Neuronal stem cell (in vitro differentiated cells): ENCODE measurements at regions not wholly inside any gene's neighbourhood (a gene's known extent, or its start where the extent isn't known, plus 50 kb on each side); places are given as distances from the start of the nearest gene placed in this dataset.
A peak's percentile ranks its signal among the peaks of the same experiment; 100 is the strongest.

Source experiments
- DNase-seq: peaks from one replicate; pipeline ENCODE4 v3.0.0-alpha.2; 2013; ENCODE audit warnings: low spot score
- H2AFZ ChIP-seq: one replicate; pipeline ENCODE4 v1.6.1; 2013; ENCODE audit warnings: mild to moderate bottlenecking, low read length, inconsistent platforms
- H2AK5ac ChIP-seq: 2 replicates; pipeline ENCODE4 v1.6.1; 2013; ENCODE audit warnings: low read depth, mild to moderate bottlenecking, inconsistent platforms, low read length, moderate library complexity, mixed read lengths
- H2BK120ac ChIP-seq: 2 replicates; pipeline ENCODE4 v1.6.1; 2013; ENCODE audit warnings: low read depth, mild to moderate bottlenecking, inconsistent platforms, low read length, moderate library complexity, mixed read lengths
- H2BK12ac ChIP-seq: one replicate; pipeline ENCODE4 v1.6.1; 2013; ENCODE audit warnings: low read length, inconsistent platforms
- H2BK15ac ChIP-seq: 2 replicates; pipeline ENCODE4 v1.6.1; 2013; ENCODE audit warnings: mild to moderate bottlenecking, low read length, inconsistent platforms, mixed read lengths
- H2BK5ac ChIP-seq: one replicate; pipeline ENCODE4 v1.6.1; 2013; ENCODE audit warnings: inconsistent platforms, mild to moderate bottlenecking, low read length, moderate library complexity
- H3K14ac ChIP-seq: one replicate; pipeline ENCODE4 v1.6.1; 2013; ENCODE audit warnings: low read length, inconsistent platforms
- H3K18ac ChIP-seq: 2 replicates; pipeline ENCODE4 v1.6.1; 2013; ENCODE audit warnings: low read length, inconsistent platforms
- H3K23ac ChIP-seq: 2 replicates; pipeline ENCODE4 v1.6.1; 2013; ENCODE audit warnings: low read depth, mild to moderate bottlenecking, mixed read lengths, low read length, inconsistent platforms; ENCODE audit not compliant: poor library complexity
- H3K27ac ChIP-seq: replicated peaks from 3 replicates; pipeline ENCODE4 v1.5.1; 2013; ENCODE audit warnings: low read length, inconsistent platforms
- H3K27me3 ChIP-seq, 3 experiments: 2 replicates each; pipeline ENCODE4 v1.6.1; 2013; ENCODE audit warnings: low read length in 3 of 3, mild to moderate bottlenecking in 2 of 3, inconsistent platforms in 1 of 3, low read depth in 1 of 3, mixed read lengths in 1 of 3, moderate library complexity in 1 of 3; ENCODE audit not compliant: control insufficient read depth in 3 of 3, insufficient read depth in 3 of 3
- H3K36me3 ChIP-seq, 2 donors: replicated peaks in 1 of 2; 2 replicates each; pipeline ENCODE4 v1.6.1; 2013; ENCODE audit warnings: low read length in 2 of 2; ENCODE audit not compliant: control insufficient read depth in 2 of 2, insufficient read depth in 2 of 2
- H3K4ac ChIP-seq: 2 replicates; pipeline ENCODE4 v1.6.1; 2013; ENCODE audit warnings: inconsistent platforms, mild to moderate bottlenecking, low read length, moderate library complexity
- H3K4me1 ChIP-seq, 2 donors: 1 replicate in 1 of 2; 2 replicates in 1 of 2; pipeline ENCODE4 v1.6.1; 2013; ENCODE audit warnings: low read length in 2 of 2, low read depth in 1 of 2; ENCODE audit not compliant: control insufficient read depth in 2 of 2, insufficient read depth in 1 of 2
- H3K4me2 ChIP-seq: one replicate; pipeline ENCODE4 v1.6.1; 2013; ENCODE audit warnings: mild to moderate bottlenecking, low read length, inconsistent platforms; ENCODE audit not compliant: insufficient read depth, poor library complexity, severe bottlenecking
- H3K4me3 ChIP-seq, 2 donors: 2 replicates each; pipeline ENCODE4 v1.5.1; 2013; ENCODE audit warnings: low read length in 2 of 2, mild to moderate bottlenecking in 2 of 2, inconsistent platforms in 1 of 2, moderate library complexity in 1 of 2
- H3K79me1 ChIP-seq: one replicate; pipeline ENCODE4 v1.6.1; 2013; ENCODE audit warnings: low read depth, mild to moderate bottlenecking, inconsistent platforms, low read length, moderate library complexity
- H3K9ac ChIP-seq: one replicate; pipeline ENCODE4 v1.6.1; 2013; ENCODE audit warnings: mild to moderate bottlenecking, low read depth, low read length, inconsistent platforms; ENCODE audit not compliant: poor library complexity
- H3K9me3 ChIP-seq, 2 donors: replicated peaks in 1 of 2; 2 replicates each; pipeline versions ENCODE3 to v1.6.1; 2013; ENCODE audit warnings: low read length in 2 of 2, mild to moderate bottlenecking in 2 of 2, inconsistent platforms in 1 of 2, low read depth in 1 of 2, mixed read lengths in 1 of 2, moderate library complexity in 1 of 2; ENCODE audit not compliant: control insufficient read depth in 2 of 2, insufficient read depth in 1 of 2
- H4K8ac ChIP-seq: one replicate; pipeline ENCODE4 v1.6.1; 2013; ENCODE audit warnings: low read depth, mild to moderate bottlenecking, inconsistent platforms, low read length, moderate library complexity
- H4K91ac ChIP-seq: one replicate; pipeline ENCODE4 v1.6.1; 2013; ENCODE audit warnings: low read length, low read depth, mild to moderate bottlenecking, inconsistent platforms; ENCODE audit not compliant: poor library complexity
- WGBS, 2 donors: extraction: QIAGEN DNeasy Blood & Tissue Kit; methylation state at CpG; one replicate each; pipeline ENCODE4 v1.1.7; 2013; ENCODE audit warnings: missing lambda C conversion rate in 2 of 2, mixed read lengths in 1 of 2; ENCODE audit not compliant: insufficient read length in 2 of 2, insufficient replicate concordance in 1 of 2; ENCODE audit errors: extremely low coverage in 2 of 2; 5-methylcytosine and 5-hydroxymethylcytosine counted together

- Histone ChIP-seq H2BK15ac (peak overlapping the region; percentile 0), H2BK5ac (no peak overlapping the region), H3K23ac (no peak overlapping the region), H3K4ac (no peak overlapping the region), H3K4me1 (peaks cover 5 to 7% of the 10 kb centered on the region in 2 donors), H2AFZ (no peak overlapping the region), H3K9ac (peak overlapping the region; percentile 6), H3K9me3 (no peaks in the 10 kb centered on the region), H3K79me1 (no peaks in the 10 kb centered on the region), H2AK5ac (peak overlapping the region; percentile 22), H3K18ac (peak overlapping the region; percentile 62), H4K8ac (no peak overlapping the region), H3K4me3 (peak overlapping the region in 1 of 2 donors; percentile 25), H3K4me2 (no peak overlapping the region), H2BK12ac (no peak overlapping the region), H3K14ac (no peak overlapping the region), H3K36me3 (no peaks in the 10 kb centered on the region), H4K91ac (peak overlapping the region; percentile 14), H3K27me3 (no peaks in the 10 kb centered on the region), H2BK120ac (no peak overlapping the region), H3K27ac (no peak overlapping the region)
- no peak for DNase-seq
- WGBS, 2 donors: no CpG with 5 or more reads among the region's 12 CpGs
These were observed 247.3 kb upstream of the PITRM1 start for GRCh38 chr10:3419719-3420495.

- no peaks in the 10 kb centered on the region for H3K79me1 ChIP-seq
- H2BK15ac ChIP-seq: no peak overlapping the region
- WGBS, 2 donors: no CpG with 5 or more reads among the region's 12 CpGs
- no peaks in the 10 kb centered on the region for H3K36me3 ChIP-seq
- peaks cover 12 to 13% of the 10 kb centered on the region in 2 donors for H3K4me1 ChIP-seq
- no peak overlapping the region for H3K27ac ChIP-seq
- H3K4ac ChIP-seq: no peak overlapping the region
- peak overlapping the region; percentile 56 for H2BK5ac ChIP-seq
- H3K4me2 ChIP-seq: no peak overlapping the region
- H3K18ac ChIP-seq: peak overlapping the region; percentile 49
- H3K27me3 ChIP-seq: no peaks in the 10 kb centered on the region
- peak overlapping the region; percentile 37 for H2AK5ac ChIP-seq
- H4K91ac ChIP-seq: no peak overlapping the region
- H3K14ac ChIP-seq: no peak overlapping the region
- no peak overlapping the region for H3K4me3 ChIP-seq
- H2BK12ac ChIP-seq: no peak overlapping the region
- no peak overlapping the region for H3K9ac ChIP-seq
- H3K23ac ChIP-seq: peak overlapping the region; percentile 45
- H4K8ac ChIP-seq: peak overlapping the region; percentile 93
- DNase-seq: no peak
- H2BK120ac ChIP-seq: no peak overlapping the region
- H2AFZ ChIP-seq: no peak overlapping the region
- no peaks in the 10 kb centered on the region for H3K9me3 ChIP-seq
These were observed 246.3 kb upstream of the PITRM1 start for GRCh38 chr10:3418926-3419325.

- Histone ChIP-seq H3K9ac (no peak overlapping the region), H2BK12ac (no peak overlapping the region), H3K18ac (no peak overlapping the region), H3K27me3 (no peaks in the 10 kb centered on the region), H3K4me3 (no peak overlapping the region), H2BK120ac (no peak overlapping the region), H2BK15ac (no peak overlapping the region), H3K4ac (no peak overlapping the region), H3K4me2 (no peak overlapping the region), H3K23ac (no peak overlapping the region), H3K14ac (no peak overlapping the region), H3K79me1 (no peaks in the 10 kb centered on the region), H4K8ac (no peak overlapping the region), H4K91ac (no peak overlapping the region), H2AFZ (no peak overlapping the region), H2BK5ac (no peak overlapping the region), H3K27ac (no peak overlapping the region), H3K4me1 (peaks cover 10 to 13% of the 10 kb centered on the region in 2 donors), H2AK5ac (no peak overlapping the region), H3K9me3 (no peaks in the 10 kb centered on the region), H3K36me3 (no peaks in the 10 kb centered on the region)
- DNase-seq: no peak
- WGBS, 2 donors: no CpG with 5 or more reads among the region's 13 CpGs
These were observed 245.6 kb upstream of the PITRM1 start for GRCh38 chr10:3418041-3418754.

- Histone ChIP-seq H2BK5ac (no peak overlapping the region), H3K9me3 (no peaks in the 10 kb centered on the region), H2BK120ac (no peak overlapping the region), H3K4me2 (no peak overlapping the region), H4K91ac (no peak overlapping the region), H3K79me1 (no peaks in the 10 kb centered on the region), H2AFZ (no peak overlapping the region), H3K18ac (no peak overlapping the region), H3K36me3 (no peaks in the 10 kb centered on the region), H3K27ac (no peak overlapping the region), H3K9ac (no peak overlapping the region), H2BK15ac (no peak overlapping the region), H2AK5ac (no peak overlapping the region), H3K4ac (no peak overlapping the region), H3K27me3 (no peaks in the 10 kb centered on the region), H3K23ac (no peak overlapping the region), H4K8ac (no peak overlapping the region), H3K14ac (no peak overlapping the region), H3K4me1 (peaks cover 10 to 13% of the 10 kb centered on the region in 2 donors), H2BK12ac (no peak overlapping the region), H3K4me3 (no peak overlapping the region)
- WGBS, 2 donors: no CpG with 5 or more reads among the region's 9 CpGs
- no peak for DNase-seq
These were observed 244.5 kb upstream of the PITRM1 start for GRCh38 chr10:3417096-3417495.
